DMS114 treated with DMSO at 0.1 percent for 48 hours (cell line): ENCODE measurements at regions not wholly inside any gene's neighbourhood (a gene's known extent, or its start where the extent isn't known, plus 50 kb on each side); places are given as distances from the start of the nearest gene placed in this dataset.
"Not testable (repeated sequence)": the region's sequence is repeated elsewhere in the genome, so short reads cannot be mapped to it uniquely, and the experiment has no call there.

Source experiments
- DNase-seq: peaks from one replicate; lab custom pipeline; 2025; ENCODE audit not compliant: unreplicated experiment; lab: John Stamatoyannopoulos, UW

GRCh38 chr6:130700397-130700796 is 126.8 kb upstream of the SMLR1 start:
- no peak for DNase-seq

GRCh38 chr6:130708338-130708737 is 118.9 kb upstream of the SMLR1 start:
- DNase-seq: no peak

- not testable (repeated sequence) for DNase-seq
Observed at GRCh38 chr6:130711641-130712040, 115.6 kb upstream of the SMLR1 start.

GRCh38 chr6:130713144-130713543 is 114.1 kb upstream of the SMLR1 start:
- no peak for DNase-seq

- no peak for DNase-seq
Observed at GRCh38 chr6:130715058-130715457, 112.1 kb upstream of the SMLR1 start.

- no peak for DNase-seq
Observed at GRCh38 chr6:130716466-130716865, 110.7 kb upstream of the SMLR1 start.

- no peak for DNase-seq
Observed at GRCh38 chr6:130717657-130718056, 109.5 kb upstream of the SMLR1 start.

- DNase-seq: no peak
Observed at GRCh38 chr6:130720076-130720715, 107.0 kb upstream of the SMLR1 start.

GRCh38 chr6:130724089-130724488 is 103.1 kb upstream of the SMLR1 start:
- DNase-seq: no peak

- DNase-seq: no peak
Observed at GRCh38 chr6:130725551-130725950, 101.7 kb upstream of the SMLR1 start.

GRCh38 chr6:130728064-130728463 is 99.1 kb upstream of the SMLR1 start:
- not testable (repeated sequence) for DNase-seq

- DNase-seq: no peak
Observed at GRCh38 chr6:130730600-130730999, 96.6 kb upstream of the SMLR1 start.

GRCh38 chr6:130734161-130734560 is 93.0 kb upstream of the SMLR1 start:
- DNase-seq: no peak

- no peak for DNase-seq
Observed at GRCh38 chr6:130740308-130740707, 86.9 kb upstream of the SMLR1 start.

GRCh38 chr6:130742131-130742681 is 85.0 kb upstream of the SMLR1 start:
- DNase-seq: no peak

GRCh38 chr6:130743175-130743574 is 84.0 kb upstream of the SMLR1 start:
- no peak for DNase-seq

- DNase-seq: no peak
Observed at GRCh38 chr6:130744576-130745366, 82.4 kb upstream of the SMLR1 start.

- DNase-seq: no peak
Observed at GRCh38 chr6:130748041-130748440, 79.2 kb upstream of the SMLR1 start.

GRCh38 chr6:130749402-130749801 is 77.8 kb upstream of the SMLR1 start:
- DNase-seq: no peak

- no peak for DNase-seq
Observed at GRCh38 chr6:130752267-130752666, 74.9 kb upstream of the SMLR1 start.

- no peak for DNase-seq
Observed at GRCh38 chr6:130754786-130755367, 72.3 kb upstream of the SMLR1 start.
